SU-DHL-6 (cell line): ENCODE measurements at regions not wholly inside any gene's neighbourhood (a gene's known extent, or its start where the extent isn't known, plus 50 kb on each side); places are given as distances from the start of the nearest gene placed in this dataset.

ENCODE experiments used
- H2AFZ ChIP-seq: fragments of 200-600 bp; sonication (generic); 2 replicates; pipeline ENCODE4 v1.6.1; 2014; ENCODE audit warnings: low read depth, mild to moderate bottlenecking, moderate library complexity, mixed read lengths, antibody characterized with exemption, low read length; ENCODE audit not compliant: severe bottlenecking
- H3F3A ChIP-seq: fragments of 200-600 bp; shearing (Covaris generic); 2 replicates; pipeline ENCODE4 v1.6.0; 2016; ENCODE audit warnings: antibody characterized with exemption, mild to moderate bottlenecking; ENCODE audit not compliant: insufficient read depth
- H3K27ac ChIP-seq: fragments of 200-600 bp; sonication (generic); 2 replicates; pipeline ENCODE4 v1.5.1; 2016; ENCODE audit warnings: low read depth, mild to moderate bottlenecking, low read length, moderate library complexity, mixed read lengths
- H3K27me3 ChIP-seq: fragments of 200-600 bp; sonication (generic), shearing (Covaris generic); 2 replicates; pipeline ENCODE4 v1.6.0; 2014; ENCODE audit warnings: mild to moderate bottlenecking, low read length
- H3K36me3 ChIP-seq: fragments of 200-600 bp; sonication (generic); 2 replicates; pipeline ENCODE4 v1.6.1; 2014; ENCODE audit warnings: mild to moderate bottlenecking, low read length, mixed read lengths
- H3K4me2 ChIP-seq: fragments of 300-600, 200-600 bp; shearing (Covaris generic), sonication (generic); 2 replicates; pipeline ENCODE4 v1.6.0; 2014; ENCODE audit warnings: low read length, low read depth, mild to moderate bottlenecking; ENCODE audit not compliant: poor library complexity, severe bottlenecking
- H3K4me3 ChIP-seq: fragments of 200-600 bp; sonication (generic); 2 replicates; pipeline ENCODE4 v1.5.1; 2014; ENCODE audit warnings: antibody characterized with exemption, low read length, mild to moderate bottlenecking, mixed read lengths; ENCODE audit not compliant: insufficient read depth, poor library complexity, severe bottlenecking
- H3K79me2 ChIP-seq: fragments of 200-600 bp; sonication (generic); 2 replicates; pipeline ENCODE4 v1.6.1; 2014; ENCODE audit warnings: mild to moderate bottlenecking, low read length, moderate library complexity; ENCODE audit not compliant: insufficient read depth
- H3K9ac ChIP-seq: fragments of 200-600 bp; sonication (generic); 2 replicates; pipeline ENCODE4 v1.7.0; 2014; ENCODE audit warnings: mild to moderate bottlenecking, low read length
- H3K9me2 ChIP-seq: fragments of 200-600 bp; sonication (generic); replicated peaks from 2 replicates; pipeline ENCODE4 v1.6.1; 2014; ENCODE audit warnings: low read length; ENCODE audit not compliant: insufficient read depth
- H3K9me3 ChIP-seq: fragments of 200-600 bp; sonication (generic); 2 replicates; pipeline ENCODE4 v1.6.1; 2014; ENCODE audit warnings: low read length, mixed read lengths; ENCODE audit not compliant: insufficient read depth
- H4K20me1 ChIP-seq: fragments of 200-600 bp; sonication (generic); 2 replicates; pipeline ENCODE4 v1.6.1; 2014; ENCODE audit warnings: low read depth, mild to moderate bottlenecking, antibody characterized with exemption, low read length, moderate library complexity, mixed read lengths
- EZH2phosphoT487 ChIP-seq: fragments of 200-600 bp; sonication (generic), shearing (Covaris generic); conservative IDR thresholded peaks from 2 replicates; pipeline ENCODE4 v1.6.1; 2018; ENCODE audit warnings: mild to moderate bottlenecking, antibody characterized with exemption, low read length, moderate library complexity, mixed read lengths
- TF ChIP-seq, protein P1 (sequence below): fragments of 200-600 bp; sonication (generic); IDR thresholded peaks from one replicate; pipeline ENCODE4 v1.5.1; 2017; ENCODE audit warnings: antibody characterized with exemption, mild to moderate bottlenecking, low read length, moderate library complexity; ENCODE audit not compliant: insufficient read depth, poor library complexity, severe bottlenecking

DNA sequence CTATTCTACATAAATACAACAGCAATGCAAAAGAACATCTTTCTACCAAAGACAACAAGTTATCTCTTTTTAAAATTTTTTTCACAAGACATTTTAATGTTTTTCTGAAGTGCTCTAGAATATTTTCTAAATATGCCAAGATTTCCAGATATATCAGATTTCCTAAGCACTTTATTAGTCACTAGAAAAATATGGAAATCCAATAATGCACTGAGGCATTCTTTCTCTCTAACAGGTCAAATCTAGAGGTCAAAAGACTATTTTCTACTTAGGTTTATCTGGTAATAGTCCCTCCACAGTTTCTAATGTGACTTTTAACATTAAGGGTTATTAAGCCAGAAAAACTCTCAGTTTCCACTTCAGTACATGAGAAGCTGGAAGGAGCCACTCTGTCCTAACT is 1041.2 kb upstream of the INTU start:
- Histone ChIP-seq H3K27me3 (no peaks in the 10 kb centered on the region), H3K79me2 (no peaks in the 10 kb centered on the region), H3K4me2 (no peak overlapping the region), H3K36me3 (no peaks in the 10 kb centered on the region), H2AFZ (no peak overlapping the region), H3F3A (no peaks in the 10 kb centered on the region), H3K9ac (no peak overlapping the region), H3K4me3 (no peak overlapping the region), H4K20me1 (no peaks in the 10 kb centered on the region), H3K9me3 (no peaks in the 10 kb centered on the region), H3K9me2 (no peaks in the 10 kb centered on the region), H3K27ac (no peak overlapping the region)
- TF ChIP-seq, protein P1, sequence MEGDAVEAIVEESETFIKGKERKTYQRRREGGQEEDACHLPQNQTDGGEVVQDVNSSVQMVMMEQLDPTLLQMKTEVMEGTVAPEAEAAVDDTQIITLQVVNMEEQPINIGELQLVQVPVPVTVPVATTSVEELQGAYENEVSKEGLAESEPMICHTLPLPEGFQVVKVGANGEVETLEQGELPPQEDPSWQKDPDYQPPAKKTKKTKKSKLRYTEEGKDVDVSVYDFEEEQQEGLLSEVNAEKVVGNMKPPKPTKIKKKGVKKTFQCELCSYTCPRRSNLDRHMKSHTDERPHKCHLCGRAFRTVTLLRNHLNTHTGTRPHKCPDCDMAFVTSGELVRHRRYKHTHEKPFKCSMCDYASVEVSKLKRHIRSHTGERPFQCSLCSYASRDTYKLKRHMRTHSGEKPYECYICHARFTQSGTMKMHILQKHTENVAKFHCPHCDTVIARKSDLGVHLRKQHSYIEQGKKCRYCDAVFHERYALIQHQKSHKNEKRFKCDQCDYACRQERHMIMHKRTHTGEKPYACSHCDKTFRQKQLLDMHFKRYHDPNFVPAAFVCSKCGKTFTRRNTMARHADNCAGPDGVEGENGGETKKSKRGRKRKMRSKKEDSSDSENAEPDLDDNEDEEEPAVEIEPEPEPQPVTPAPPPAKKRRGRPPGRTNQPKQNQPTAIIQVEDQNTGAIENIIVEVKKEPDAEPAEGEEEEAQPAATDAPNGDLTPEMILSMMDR = no peak
- TF ChIP-seq EZH2phosphoT487 = no peak

DNA sequence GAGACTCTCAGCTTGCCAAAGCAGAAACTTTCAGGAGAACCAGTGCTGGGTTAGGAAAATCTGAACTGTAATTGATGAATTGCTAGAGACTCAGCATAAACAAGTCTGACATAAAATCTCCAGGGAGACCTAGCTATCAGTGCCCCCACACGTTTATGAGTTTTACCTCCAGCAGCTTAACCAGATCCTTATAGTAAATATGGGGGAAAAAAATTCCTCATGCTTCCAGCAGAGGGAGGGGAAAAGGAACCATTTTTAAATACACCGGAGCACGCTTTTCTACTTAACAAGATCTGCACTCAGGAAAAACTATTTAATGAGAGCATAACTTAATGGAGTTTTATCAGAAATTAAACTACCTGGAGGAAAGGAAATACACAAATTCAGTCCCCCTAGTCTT is 1040.7 kb upstream of the INTU start:
- Histone ChIP-seq H2AFZ (no peak overlapping the region), H3K36me3 (no peaks in the 10 kb centered on the region), H3K4me3 (no peak overlapping the region), H3K79me2 (no peaks in the 10 kb centered on the region), H3K27ac (no peak overlapping the region), H3K9me3 (no peaks in the 10 kb centered on the region), H3K4me2 (no peak overlapping the region), H3K9ac (no peak overlapping the region), H3K27me3 (no peaks in the 10 kb centered on the region), H4K20me1 (no peaks in the 10 kb centered on the region), H3F3A (no peaks in the 10 kb centered on the region), H3K9me2 (no peaks in the 10 kb centered on the region)
- TF ChIP-seq EZH2phosphoT487 = no peak
- TF ChIP-seq, protein P1 = no peak

DNA sequence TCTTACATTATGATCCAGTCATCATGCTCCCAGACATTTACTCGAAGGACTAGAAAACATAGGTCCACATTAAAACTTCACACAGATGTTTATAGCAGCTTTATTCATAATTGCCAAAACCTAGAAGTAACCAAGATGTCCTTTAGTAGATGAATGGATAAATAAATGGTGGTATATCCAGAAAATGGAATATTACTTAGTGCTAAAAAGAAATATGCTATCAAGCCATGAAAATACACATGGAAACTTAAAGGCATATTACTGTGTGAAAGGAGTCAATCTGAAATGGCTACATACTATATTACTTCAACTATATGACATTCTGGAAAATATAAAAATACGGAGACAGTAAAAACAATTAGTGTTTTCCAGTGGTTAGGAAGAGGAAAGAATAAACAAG is 1039.1 kb upstream of the INTU start:
- Histone ChIP-seq H3K4me2 (no peak overlapping the region), H3K27ac (no peak overlapping the region), H3K79me2 (no peaks in the 10 kb centered on the region), H3K9me2 (no peaks in the 10 kb centered on the region), H3K27me3 (no peaks in the 10 kb centered on the region), H3K36me3 (no peaks in the 10 kb centered on the region), H4K20me1 (no peaks in the 10 kb centered on the region), H3K4me3 (no peak overlapping the region), H2AFZ (no peak overlapping the region), H3K9me3 (no peaks in the 10 kb centered on the region), H3K9ac (no peak overlapping the region), H3F3A (no peaks in the 10 kb centered on the region)
- TF ChIP-seq, protein P1 = no peak
- TF ChIP-seq EZH2phosphoT487 = no peak

DNA sequence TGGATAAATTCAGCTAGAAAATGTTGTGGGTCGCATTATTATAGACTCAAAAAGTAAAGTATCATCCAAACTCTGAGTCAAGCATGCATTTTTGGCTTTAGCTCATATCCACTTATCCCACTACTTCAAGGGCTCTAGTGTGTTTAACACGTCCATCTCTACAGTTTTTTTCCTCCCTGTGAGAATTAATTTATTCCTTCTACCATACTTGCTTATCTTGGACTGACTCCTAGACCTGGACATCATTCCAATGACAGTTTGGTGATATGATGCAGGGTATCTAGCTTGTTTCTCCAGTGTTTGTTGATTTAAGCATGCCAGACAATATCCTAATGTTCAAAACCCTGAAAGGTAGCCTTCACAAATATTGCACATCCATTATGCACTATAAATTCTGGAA is 1037.1 kb upstream of the INTU start:
- no peaks in the 10 kb centered on the region for H3K36me3 ChIP-seq
- no peak overlapping the region for H3K4me2 ChIP-seq
- H3F3A ChIP-seq = no peaks in the 10 kb centered on the region
- no peaks in the 10 kb centered on the region for H4K20me1 ChIP-seq
- no peak overlapping the region for H2AFZ ChIP-seq
- H3K27ac ChIP-seq = no peak overlapping the region
- H3K9ac ChIP-seq = no peak overlapping the region
- TF ChIP-seq, protein P1 = no peak
- no peak for TF ChIP-seq EZH2phosphoT487
- no peaks in the 10 kb centered on the region for H3K9me2 ChIP-seq
- H3K79me2 ChIP-seq = no peaks in the 10 kb centered on the region
- H3K9me3 ChIP-seq = no peaks in the 10 kb centered on the region
- no peaks in the 10 kb centered on the region for H3K27me3 ChIP-seq
- no peak overlapping the region for H3K4me3 ChIP-seq
